G401.6 (cell line): ENCODE measurements at regions not wholly inside any gene's neighbourhood (a gene's known extent, or its start where the extent isn't known, plus 50 kb on each side); places are given as distances from the start of the nearest gene placed in this dataset.
"Not testable (repeated sequence)": the region's sequence is repeated elsewhere in the genome, so short reads cannot be mapped to it uniquely, and the experiment has no call there.

Experiments used
- FAIRE-seq: peaks from 2 replicates; lab custom pipeline; 2012; peaks lifted over from hg19 to GRCh38; lab: Jason Lieb, UNC

DNA sequence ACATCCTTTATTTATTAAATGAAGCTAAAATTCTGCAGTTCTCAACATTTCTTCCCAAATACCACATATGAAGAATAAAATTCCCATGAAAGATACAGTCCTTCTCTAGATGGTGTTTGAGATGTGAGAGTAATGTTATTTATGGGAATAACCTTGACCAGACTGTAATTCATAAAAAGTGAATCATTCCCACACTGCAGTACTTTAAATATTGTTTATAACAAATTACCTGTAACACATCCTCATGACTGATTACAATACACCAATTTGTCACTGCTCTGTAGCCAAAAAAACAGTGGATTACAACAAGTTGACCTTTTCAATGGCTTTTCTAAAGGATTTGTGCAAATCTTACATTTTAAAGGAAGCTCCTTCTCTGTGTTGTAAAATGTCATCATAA lies 651.3 kb downstream of the NSUN3 start:
- FAIRE-seq, result no peak

DNA sequence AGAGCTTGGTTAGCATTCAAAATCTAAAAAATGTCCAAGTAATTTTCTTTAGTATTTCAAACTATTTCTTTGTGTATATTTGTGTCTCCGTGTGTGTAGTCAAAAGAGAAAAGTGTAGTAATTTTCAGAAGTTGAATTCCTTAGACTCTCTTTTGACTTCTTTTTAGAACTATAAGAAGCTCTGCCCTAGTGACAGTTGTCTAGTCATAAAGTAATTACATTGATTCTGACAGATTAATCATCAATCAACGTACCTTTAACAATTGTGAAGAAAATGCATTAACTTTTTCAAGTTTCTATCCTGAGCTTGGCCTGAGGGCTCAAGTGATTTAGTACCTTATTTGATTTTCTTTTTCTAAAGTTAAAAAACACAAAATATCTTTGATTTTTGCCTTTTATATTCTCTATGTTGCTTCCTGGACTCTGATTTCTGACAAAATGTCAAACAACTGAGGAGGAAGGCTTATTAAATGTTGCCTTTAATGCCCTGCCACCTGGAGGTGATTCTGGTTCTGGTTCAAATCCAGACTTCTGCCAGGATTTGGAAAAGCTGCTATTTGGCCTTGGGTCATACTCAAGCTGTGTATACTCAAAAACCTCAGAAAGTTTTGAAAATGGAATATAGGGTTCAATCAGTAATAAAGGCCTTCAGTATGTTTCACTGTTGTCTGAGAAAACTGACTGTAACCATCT lies 653.6 kb downstream of the NSUN3 start:
- no peak for FAIRE-seq

DNA sequence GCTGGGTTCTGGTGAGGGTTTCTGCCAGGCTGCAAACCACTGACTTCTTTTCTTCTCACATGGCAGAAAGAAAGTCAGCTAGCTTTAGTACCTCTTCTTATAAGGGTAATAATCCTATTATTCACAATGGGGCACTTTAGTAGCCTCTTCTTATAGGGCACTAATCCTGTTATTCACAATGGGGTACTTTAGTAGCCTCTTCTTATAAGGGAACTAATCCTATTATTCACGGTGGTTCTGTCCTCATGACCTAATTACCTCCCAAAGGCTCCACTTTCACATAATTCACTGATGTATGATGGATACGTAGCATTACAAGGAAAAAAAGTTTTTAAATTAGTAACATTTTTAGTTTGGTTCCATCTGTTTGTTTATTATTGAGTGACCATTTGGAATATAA lies 671.3 kb downstream of the NSUN3 start:
- no peak for FAIRE-seq

DNA sequence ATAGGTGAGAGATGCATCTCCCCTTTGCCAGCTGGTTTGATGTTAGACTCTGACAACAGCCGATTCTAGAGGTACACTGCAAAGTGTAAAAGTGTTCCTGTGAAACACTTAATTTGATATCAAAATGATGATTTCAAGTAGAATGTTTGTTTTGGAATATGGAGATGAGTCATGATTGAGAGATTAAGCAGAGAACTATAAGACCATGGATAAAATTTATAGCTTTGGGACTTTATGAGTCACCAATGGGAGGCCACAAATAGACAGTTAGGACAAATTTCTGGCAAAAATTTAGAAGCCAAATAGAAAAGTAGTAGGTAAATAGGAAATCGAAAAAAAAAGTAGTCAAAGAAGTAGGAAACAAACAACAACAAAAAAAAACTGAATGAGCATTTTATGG lies 672.5 kb downstream of the NSUN3 start:
- FAIRE-seq, result no peak

DNA sequence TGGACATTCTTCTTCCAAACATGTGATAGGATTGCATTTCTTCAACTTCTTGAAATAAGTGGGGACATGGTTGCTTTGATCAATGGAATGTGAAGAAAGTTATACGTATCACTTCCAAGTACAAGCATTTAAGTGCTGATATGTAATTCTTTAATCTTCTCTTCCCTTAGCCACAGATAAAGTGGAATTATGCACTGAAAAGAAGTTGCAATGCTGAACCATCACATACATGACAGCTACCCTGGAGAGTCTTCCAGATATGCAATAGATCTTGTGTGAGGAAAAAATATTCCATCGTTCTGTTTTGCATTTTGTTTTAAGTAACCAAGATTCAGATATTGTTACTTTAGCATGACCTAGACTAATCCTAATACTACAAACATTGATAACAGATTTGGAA lies 674.3 kb downstream of the NSUN3 start:
- FAIRE-seq, result no peak

DNA sequence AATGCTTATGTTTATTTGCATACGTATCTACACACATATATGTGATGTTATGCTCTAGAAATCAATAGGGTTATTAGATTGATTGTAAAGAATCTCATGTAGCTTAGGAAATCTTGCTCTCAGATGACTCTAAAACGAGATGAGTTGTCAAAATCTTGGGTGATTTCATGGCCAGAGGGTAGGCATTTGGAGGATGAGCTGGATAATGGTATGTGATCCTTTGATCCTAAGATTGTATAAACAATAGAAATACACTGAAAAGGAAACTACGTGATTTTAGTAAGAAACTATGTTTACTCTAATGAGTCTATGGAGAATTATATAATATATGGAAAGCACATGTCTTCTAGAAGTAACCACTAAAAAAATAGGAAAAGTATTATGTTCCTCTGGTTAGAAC lies 676.6 kb downstream of the NSUN3 start:
- no peak for FAIRE-seq

DNA sequence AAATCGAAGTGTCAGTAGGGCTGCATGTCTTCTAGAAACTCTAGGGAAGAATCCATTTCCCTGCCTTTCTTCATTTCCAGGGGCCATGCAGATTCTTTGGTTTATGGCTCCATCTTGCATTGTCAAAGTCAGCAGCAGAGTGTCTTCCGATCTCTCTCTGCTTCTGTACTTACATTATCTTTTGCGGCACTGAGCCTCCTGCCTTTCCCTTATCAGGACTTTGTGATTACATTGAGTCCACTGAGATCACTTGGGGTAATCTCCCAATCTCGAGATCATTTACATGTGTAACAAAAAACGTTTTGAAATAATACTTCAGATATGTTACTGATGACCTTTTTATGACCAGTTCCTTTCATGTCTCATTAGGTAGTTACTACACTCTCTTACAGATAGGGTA lies 695.9 kb downstream of the NSUN3 start:
- no peak for FAIRE-seq

DNA sequence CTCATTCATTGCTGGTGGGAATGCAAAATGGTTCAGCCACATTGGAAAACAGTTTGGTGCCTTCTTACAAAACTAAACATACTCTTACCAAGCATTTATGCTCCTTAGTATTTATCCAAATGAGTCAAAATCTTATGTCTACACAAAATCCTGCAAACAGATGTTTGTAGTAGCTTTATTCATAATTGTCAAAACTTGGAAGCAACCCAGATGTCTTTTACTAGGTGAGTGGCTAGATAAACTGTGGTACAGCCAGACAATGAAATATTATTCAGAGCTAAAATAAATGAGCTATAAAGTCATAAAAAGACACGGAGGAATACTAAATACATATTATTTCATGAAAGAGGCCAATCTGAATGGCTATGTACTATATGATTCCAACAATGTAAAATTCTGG lies 709.5 kb downstream of the NSUN3 start:
- FAIRE-seq, result no peak

DNA sequence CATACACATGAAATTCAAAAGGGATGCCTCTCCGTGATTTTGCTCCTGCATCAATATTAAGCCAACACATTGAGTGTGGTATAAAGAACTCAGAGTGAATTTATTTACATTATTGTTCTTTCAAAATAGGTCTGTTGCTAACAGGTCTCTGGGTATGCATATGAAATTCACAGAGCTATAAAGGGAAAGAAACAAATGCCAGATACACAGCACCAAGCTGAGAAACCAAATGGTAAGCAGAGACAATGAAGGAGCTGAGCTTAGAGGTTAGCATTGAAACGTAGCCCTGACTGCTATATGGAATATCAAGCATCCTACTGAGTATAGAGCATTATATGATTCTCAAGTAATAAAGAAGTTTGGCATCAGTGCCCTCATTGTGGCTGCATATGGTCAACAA lies 712.9 kb downstream of the NSUN3 start:
- no peak for FAIRE-seq

DNA sequence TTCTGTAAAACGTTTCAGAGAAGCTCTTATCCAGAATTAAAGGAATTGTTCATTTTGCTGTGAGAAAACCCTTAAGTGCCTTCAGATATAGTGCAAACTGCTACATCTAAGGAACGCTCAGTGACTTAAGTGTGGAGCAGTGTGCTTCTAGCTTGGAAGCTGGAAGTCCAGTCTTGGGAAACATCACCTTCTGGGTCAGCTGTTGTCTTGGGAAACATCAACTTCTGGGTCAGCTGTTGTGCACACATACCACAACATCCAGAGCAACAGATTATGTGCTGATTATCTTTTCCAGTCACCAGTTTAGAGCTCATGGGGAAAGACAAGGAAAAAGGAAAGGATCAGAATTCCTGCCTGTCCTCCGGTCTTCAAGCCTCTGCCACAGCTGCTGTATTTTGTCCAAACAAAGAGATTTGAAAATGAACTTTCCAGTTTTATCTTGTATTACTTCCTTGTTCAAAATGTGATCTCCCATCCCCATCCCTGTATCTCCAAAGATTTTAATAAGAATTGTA lies 713.6 kb downstream of the NSUN3 start:
- no peak for FAIRE-seq

DNA sequence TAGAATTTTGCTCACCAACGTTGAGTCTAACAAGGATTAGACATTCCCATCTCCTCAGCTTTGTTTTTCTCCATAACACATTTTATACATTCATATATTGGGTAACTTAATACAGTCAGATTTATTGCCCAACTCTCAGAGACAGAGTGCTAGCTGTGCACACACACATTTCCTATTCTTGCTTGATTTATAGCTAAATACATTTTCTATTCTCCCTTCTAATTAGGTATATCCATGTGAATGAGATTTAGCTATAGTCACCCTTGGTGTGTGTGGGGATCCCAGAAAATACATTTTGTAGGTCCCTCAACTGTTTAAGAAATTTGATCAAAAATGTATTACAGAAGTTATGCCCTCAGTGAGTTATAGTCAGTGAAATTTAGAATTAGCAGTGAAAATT lies 715.4 kb downstream of the NSUN3 start:
- FAIRE-seq, result no peak

DNA sequence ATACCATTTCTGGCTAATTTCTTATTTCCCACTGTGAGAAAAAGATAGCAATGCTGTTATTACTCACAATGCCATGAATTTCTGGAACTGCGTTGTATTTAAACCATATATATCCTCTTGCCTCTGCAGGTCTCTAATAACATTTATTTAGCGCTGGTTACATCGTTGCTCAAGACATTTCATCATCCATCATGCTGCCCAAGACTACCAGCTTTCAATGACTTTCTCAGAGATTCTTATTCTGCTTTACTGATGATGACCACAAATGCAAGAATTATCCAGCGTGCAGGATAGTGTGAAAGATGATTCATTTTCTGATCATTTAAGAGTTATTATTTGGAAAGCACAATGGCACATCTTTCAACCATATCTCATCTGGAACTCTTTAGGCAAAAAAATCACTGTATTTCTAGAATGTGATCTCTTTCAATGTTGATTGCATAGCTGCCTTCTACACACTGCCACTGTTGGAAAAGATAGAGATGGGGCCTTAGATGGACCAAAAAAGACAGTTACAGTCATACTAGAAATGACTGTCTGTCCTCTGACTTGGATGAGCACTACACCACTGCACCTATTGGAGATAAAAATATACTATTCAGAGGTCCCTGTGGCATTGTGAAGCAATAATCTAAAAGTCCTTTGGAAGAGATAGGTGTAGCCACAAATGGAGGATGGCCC lies 716.1 kb downstream of the NSUN3 start:
- FAIRE-seq, result no peak

DNA sequence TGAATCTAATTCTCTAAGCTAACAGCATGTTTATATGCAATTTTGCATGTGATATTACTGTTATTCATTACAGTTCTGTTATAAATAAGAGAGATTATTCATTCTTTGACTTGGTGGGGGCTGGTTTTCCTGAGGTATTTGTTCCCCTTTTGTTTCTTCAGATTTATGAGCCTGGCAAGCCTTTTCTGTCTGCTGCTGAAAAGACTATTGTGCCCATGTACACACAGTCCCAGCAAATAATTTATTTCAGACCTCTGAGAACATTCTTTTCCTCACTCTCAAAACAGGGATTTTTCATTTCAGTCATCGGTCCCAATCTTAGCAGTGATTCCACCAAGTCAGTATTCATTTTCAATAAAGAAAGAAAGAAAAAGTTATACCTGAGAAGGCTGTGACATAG lies 716.8 kb downstream of the NSUN3 start:
- no peak for FAIRE-seq

DNA sequence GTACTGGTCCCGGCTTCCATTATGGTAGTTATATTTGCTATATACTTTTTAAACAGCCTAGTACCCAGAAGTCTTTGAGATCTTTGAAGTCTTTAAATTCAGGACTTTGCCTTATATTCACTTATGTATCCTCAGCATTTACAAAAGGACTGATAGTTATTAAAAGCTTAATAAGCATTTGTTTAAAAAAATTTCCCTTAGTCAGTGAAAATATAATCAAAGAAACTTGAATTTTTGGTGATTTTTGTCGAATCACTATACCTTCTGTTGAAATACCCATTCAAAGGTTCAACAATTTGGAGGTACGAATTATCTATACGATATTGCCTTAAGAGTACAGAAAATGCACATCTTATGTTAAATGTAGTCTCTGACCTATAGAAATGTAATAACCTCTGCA lies 721.4 kb downstream of the NSUN3 start:
- no peak for FAIRE-seq

DNA sequence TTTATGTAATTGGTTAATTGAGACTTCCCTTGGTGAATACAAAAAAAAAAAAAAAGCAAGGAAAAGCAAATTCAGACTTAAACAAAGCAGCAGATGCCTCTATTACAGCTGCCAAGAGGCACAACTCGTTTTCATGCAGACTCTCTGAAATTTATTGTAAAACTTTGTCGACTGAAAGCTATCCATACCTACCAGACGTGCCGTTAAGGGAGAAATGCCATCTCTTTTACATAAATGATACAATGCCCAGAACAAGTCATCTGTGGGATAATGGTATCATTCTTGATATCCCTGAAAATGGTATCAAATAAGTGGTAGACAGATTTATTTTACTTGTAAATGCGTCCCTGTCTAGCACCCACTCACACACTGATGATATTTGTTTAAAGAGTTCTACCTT lies 724.2 kb downstream of the NSUN3 start:
- FAIRE-seq, result no peak

DNA sequence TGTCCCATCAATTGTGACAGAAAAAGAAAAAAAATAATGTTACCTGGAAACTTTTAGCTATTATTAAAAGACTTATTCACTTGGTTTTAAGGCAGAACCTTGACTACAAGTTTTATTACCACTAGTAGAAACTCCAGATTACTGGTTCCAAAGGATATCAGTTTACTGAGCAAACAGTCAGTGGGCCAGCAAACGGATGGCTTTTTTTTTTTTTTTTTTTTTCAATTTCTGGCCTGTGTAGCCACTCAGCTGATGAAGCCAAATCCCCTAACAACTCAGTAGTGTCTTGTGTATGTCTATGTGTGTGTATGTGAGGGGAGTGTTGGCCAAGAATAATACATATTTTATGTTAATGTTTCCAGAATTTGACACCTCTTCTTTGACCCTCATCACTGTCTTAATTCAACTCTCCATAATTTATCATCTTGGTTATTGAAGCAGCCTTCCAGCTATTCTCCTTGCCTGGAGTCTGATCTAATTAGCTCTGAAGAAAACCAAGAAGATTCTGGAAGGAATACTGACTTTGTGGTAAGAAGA lies 724.9 kb downstream of the NSUN3 start:
- no peak for FAIRE-seq

DNA sequence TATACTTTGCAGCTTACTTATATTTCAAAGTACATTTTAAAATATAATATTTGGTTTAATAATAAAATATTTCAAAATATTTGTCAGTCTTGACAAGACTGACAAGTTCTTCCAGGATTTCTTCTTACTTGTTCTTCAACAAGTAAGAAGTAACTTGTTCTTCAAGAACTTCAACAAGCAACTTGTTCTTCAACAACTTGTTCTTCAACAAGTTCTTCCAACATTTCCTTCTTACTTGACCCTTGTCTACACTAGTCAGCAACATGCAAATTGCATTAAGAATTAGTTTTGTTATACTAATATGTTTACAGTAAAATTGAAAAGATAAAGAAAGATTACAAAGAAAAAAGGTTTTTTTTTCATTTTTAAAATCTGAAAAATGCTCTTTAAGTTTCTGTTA lies 731.7 kb downstream of the NSUN3 start:
- FAIRE-seq, result no peak

DNA sequence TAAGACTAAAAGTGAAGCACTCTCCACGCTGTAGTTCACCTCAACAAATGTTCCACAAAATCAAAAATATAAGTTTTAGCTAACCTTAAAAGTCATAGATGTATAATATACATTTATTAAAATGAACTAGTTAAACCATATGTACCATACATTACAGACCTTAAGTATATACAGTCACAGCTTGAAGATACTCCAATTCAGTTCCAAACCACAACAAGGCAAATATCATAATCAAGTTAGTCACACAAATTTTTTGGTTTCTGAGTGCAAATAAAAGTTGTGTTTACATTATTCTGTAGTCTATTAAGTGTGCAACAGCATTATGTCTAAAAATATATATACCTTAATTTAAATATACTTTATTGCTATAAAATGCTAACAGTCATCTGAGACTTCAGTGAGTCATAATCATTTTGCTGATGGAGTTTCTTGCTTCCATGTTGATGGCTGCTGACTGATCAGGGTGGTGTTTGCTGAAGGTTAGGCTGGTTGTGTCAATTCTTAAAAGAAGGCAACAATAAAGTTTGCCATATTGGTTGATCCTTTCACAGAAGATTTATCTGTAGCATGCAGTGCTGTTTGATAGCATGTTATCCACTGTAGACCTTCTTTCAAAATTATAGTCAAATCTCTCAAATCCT lies 736.7 kb downstream of the NSUN3 start:
- FAIRE-seq, result no peak

DNA sequence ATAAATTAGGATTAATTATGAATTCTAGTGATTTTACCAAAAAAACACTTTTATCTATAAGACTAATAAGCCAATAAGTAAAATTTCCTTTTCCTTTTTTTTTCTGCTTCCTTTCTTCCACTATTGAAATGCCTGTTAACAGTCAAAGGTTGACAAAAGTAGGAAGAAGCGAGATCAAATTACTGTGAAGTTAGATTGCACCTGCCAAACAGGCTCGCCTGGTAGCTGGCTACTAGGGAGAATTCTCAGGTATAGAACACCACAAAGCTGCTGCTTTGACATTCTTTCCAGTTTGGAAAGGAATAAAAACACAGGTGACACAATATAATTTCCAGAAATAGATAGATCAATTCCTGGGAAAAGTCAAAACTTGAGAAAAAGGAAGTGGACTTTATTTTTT lies 749.0 kb downstream of the NSUN3 start:
- no peak for FAIRE-seq

DNA sequence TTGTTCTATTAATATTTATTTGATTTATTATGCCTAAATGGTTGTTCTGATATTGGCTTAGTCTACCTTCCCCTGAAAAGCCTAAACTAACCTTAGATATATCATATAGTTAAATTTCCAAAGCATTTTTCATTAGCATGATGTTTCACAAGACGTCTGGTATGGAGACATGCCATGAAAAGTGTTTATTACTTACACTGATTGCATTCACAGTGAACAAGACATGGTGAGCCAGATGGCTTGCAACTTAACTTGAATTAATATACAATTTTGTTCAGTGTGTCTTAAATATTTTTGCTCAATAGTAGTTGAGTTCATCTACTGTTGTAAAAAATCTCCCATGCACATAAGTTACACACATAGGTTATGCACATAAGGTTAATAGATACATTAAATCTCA lies 758.4 kb downstream of the NSUN3 start:
- no peak for FAIRE-seq

DNA sequence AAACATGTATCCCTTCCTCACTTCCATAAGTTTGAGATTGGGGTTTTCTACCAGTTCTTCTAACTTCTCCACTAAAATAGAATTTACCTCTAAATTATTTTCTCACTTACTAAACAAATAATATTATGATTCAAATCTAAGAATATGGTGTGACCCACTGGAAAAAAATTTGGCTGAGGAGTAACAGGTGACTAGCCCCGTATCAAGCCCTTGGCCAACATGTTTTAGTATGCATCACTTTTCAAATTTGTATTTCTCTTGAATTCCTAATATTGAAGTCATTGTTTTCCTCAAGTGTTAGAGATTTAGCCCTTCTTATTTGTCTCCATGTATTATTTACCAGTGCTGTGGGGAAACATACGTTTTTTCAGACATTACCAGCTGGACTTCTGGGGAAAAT lies 759.4 kb downstream of the NSUN3 start:
- no peak for FAIRE-seq

DNA sequence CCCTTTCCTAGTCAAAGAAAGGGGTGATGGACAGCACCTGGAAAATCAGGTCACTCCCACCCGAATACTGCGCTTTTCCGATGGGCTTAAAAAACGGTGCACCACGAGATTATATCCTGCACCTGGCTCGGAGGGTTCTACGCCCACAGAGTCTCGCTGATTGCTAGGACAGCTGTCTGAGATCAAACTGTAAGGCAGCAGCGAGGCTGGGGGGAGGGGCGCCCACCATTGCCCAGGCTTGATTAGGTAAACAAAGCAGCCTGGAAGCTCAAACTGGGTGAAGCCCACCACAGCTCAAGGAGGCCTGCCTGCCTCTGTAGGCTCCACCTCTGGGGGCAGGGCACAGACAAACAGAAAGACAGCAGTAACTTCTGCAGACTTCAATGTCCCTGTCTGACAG lies 783.4 kb downstream of the NSUN3 start:
- FAIRE-seq, result not testable (repeated sequence)

DNA sequence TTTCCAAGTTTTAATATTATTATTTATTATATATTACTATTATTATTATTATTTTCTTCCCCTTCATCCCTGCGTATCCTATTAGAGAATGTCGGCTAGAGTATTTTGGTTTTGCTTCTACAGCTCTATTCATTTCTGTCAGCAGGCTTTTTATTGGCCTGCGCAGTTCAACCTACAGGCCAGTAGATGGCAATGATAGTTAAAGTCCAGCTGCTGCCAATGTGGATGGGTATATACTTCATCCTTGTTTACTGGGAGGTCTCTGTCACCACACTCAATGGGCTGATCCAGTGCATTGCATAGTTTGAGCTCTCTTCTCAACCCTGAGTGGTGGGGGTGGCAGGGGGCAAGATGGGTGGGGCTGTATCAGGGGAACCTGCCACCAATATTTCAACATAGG lies 799.8 kb downstream of the NSUN3 start:
- FAIRE-seq, result no peak
